ENCODE measurements at regions not wholly inside any gene's neighbourhood (a gene's known extent, or its start where the extent isn't known, plus 50 kb on each side); places are given as distances from the start of the nearest gene placed in this dataset.
A peak's percentile ranks its signal among the peaks of the same experiment; 100 is the strongest.

DNA sequence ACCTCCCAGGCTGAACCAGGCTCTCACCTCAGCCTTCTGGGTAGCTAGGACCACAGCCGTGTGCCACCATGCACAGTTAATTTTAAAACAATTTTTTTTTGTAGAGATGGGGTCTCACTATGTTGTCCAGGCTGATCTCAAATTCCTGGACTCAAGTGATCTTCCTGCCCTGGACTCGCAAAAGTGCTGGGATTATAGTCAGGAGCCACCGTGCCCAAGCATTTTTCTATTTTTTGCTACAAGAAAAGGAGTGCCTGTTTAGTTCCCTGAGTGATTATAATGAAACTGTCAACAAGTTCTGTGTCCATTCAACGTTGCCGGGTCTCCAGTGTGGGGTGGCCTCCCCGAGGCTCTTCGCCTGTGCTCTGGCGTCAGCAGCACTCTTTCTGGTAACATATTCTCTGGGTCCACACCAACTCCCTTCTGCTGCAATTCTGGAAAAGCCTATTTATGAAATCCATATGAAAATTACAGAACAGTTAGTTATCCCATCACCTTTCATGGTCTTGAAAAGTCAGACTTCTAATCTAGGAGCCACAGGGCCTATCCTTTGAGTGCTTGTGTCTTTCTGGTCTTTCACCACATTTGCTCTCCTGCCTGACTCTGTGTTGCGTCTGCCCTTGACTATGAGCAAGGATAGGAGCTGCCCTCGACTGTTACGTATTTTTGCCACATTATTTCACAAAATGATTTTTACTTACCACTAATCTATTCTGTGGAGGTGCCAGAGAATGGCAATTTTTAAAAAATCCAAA lies 172.7 kb downstream of the SOCS6 start:
- Mint-ChIP-seq H3K4me1 (ENCODE audit: low read depth) (peaks cover 3% of the 10 kb centered on the region), H3K9me3 (no peaks in the 10 kb centered on the region), H3K36me3 (ENCODE audit: low read depth) (no peaks in the 10 kb centered on the region), H3K4me3 (no peak overlapping the region), H3K27me3 (ENCODE audit: low read depth) (peaks cover 26% of the 10 kb centered on the region), H3K27ac (no peak overlapping the region)
- DNase-seq (ENCODE audit: low spot score): no peak

DNA sequence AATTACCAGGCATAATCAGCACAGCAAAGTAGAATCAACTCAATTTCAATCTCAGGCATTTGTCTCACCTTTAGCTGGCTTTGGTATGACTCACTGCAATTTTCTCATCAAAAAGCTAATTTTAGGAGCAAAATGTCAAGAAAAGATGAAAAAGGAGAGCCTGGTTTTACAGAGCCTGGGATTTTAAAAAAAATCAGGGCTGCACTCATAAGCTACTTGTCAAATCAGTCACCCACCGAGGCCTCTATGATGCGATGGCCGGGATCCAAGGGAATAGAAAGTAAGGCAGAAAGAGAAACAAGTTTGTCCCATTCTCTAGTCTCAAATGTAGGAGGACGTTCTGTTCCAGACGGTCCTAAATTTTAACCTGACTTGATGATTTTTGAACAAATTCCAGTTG lies 170.9 kb downstream of the SOCS6 start:
- no peaks in the 10 kb centered on the region for H3K9me3 Mint-ChIP-seq
- H3K27me3 Mint-ChIP-seq (ENCODE audit: low read depth): peaks cover 25% of the 10 kb centered on the region
- peaks cover 2% of the 10 kb centered on the region for H3K4me1 Mint-ChIP-seq (ENCODE audit: low read depth)
- no peak overlapping the region for H3K27ac Mint-ChIP-seq
- no peak for DNase-seq (ENCODE audit: low spot score)
- H3K36me3 Mint-ChIP-seq (ENCODE audit: low read depth): no peaks in the 10 kb centered on the region
- H3K4me3 Mint-ChIP-seq: no peak overlapping the region

GRCh38 chr18:70459251-70459650 lies 170.4 kb downstream of the SOCS6 start:
- Mint-ChIP-seq H3K9me3 (no peaks in the 10 kb centered on the region), H3K36me3 (ENCODE audit: low read depth) (no peaks in the 10 kb centered on the region), H3K27ac (no peak overlapping the region), H3K4me1 (ENCODE audit: low read depth) (no peaks in the 10 kb centered on the region), H3K27me3 (ENCODE audit: low read depth) (peaks cover 22% of the 10 kb centered on the region), H3K4me3 (no peak overlapping the region)
- DNase-seq (ENCODE audit: low spot score): no peak

DNA sequence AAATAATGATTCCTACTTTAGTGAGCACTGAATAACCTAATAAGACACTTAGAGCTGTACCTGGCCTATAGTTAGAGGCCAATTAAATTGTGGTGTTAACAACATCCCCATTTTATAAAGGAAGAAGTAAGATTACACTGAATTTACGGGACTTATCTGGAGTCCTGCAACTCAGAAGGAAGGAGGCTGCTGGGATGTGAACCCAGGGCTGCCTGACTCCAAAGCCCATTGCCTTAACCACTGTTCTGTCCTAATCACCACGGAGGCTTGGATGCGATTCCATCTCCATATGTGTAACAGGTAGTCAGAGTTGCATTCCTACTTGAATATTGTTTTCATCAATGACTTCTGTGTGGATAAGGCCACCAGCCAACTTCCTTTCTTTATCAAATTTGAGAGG lies 168.9 kb downstream of the SOCS6 start:
- H3K27ac Mint-ChIP-seq: no peak overlapping the region
- H3K27me3 Mint-ChIP-seq (ENCODE audit: low read depth): peaks cover 10% of the 10 kb centered on the region
- H3K4me3 Mint-ChIP-seq: no peak overlapping the region
- DNase-seq (ENCODE audit: low spot score): no peak
- no peaks in the 10 kb centered on the region for H3K4me1 Mint-ChIP-seq (ENCODE audit: low read depth)
- no peaks in the 10 kb centered on the region for H3K36me3 Mint-ChIP-seq (ENCODE audit: low read depth)
- H3K9me3 Mint-ChIP-seq: no peaks in the 10 kb centered on the region

DNA sequence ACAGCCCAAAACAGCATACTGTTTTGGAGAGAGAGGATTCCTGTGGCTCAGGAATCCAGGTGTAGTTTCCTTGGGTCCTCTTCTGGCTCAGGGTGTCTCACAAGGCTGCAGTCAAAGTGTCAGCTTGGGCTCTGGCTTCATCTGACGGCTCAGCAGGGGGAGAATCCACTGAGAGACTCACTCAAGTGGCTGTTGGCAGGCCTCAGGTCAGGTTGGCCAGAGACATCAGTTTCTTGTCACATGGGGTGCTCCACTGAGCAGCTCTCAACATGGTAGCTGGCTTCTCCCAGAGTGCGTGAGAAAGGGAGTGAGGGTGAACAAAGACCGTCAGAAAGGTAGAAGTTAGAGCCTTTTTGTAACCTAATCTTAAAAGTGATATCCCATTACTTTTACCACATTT lies 168.4 kb downstream of the SOCS6 start:
- no peak overlapping the region for H3K27ac Mint-ChIP-seq
- no peak overlapping the region for H3K4me3 Mint-ChIP-seq
- H3K27me3 Mint-ChIP-seq (ENCODE audit: low read depth): peaks cover 10% of the 10 kb centered on the region
- H3K9me3 Mint-ChIP-seq: no peaks in the 10 kb centered on the region
- no peaks in the 10 kb centered on the region for H3K4me1 Mint-ChIP-seq (ENCODE audit: low read depth)
- no peak for DNase-seq (ENCODE audit: low spot score)
- H3K36me3 Mint-ChIP-seq (ENCODE audit: low read depth): no peaks in the 10 kb centered on the region

DNA sequence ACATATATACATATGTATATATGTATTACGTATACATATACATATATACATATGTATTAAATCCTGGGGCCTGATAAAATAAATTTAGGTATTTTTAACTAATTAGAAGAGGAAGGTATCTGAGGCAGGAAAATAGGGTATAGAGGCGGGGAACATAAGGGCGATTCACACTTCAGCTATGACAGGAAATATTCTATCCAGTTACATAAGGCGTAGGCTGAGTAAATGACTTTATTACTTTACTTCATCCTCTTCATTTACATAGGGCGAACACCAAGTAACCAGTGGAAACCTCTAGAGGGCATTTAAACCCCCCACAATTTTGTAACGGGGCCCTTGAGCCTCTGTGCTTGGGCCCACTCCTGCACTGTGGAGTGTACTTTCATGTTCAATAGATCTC lies 167.5 kb downstream of the SOCS6 start:
- no peaks in the 10 kb centered on the region for H3K4me1 Mint-ChIP-seq (ENCODE audit: low read depth)
- no peak overlapping the region for H3K4me3 Mint-ChIP-seq
- H3K36me3 Mint-ChIP-seq (ENCODE audit: low read depth): no peaks in the 10 kb centered on the region
- H3K9me3 Mint-ChIP-seq: no peaks in the 10 kb centered on the region
- DNase-seq (ENCODE audit: low spot score): no peak
- H3K27ac Mint-ChIP-seq: no peak overlapping the region
- H3K27me3 Mint-ChIP-seq (ENCODE audit: low read depth): peaks cover 2% of the 10 kb centered on the region

- Mint-ChIP-seq H3K36me3 (ENCODE audit: low read depth) (no peaks in the 10 kb centered on the region), H3K4me3 (no peak overlapping the region), H3K27me3 (ENCODE audit: low read depth) (no peaks in the 10 kb centered on the region), H3K4me1 (ENCODE audit: low read depth) (no peaks in the 10 kb centered on the region), H3K27ac (no peak overlapping the region), H3K9me3 (no peaks in the 10 kb centered on the region)
- no peak for DNase-seq (ENCODE audit: low spot score)
These were observed 166.9 kb downstream of the SOCS6 start for GRCh38 chr18:70455731-70456130.

DNA sequence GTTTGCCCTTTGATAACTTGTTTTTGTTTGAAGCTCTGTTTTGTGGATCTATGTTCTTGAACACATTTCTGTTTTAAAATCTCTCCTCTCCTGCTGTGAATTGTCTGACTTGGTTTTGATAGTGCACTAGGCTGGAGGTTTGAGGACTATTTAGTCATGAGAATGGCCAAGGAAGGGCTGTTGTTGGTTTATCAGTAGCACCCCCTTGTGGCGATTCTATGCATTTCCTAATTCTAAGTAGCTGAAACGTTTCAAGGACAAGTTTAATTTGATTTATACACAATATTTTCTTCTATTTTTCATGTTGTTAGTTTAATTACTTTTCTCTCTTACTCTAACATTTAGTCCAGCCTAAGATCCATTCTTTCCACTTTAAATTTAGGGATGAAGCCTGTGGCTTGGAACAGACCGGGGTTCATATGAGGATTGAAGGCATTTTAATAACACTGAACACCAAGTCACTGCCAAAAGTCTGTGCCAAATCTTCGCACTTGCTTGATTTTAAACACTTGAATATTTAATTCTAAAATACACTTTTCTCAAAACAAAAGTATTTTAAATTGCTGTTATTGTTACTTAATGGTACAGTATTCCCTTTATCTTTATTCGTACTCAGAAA lies 166.0 kb downstream of the SOCS6 start:
- H3K4me3 Mint-ChIP-seq: no peak overlapping the region
- H3K36me3 Mint-ChIP-seq (ENCODE audit: low read depth): no peaks in the 10 kb centered on the region
- DNase-seq (ENCODE audit: low spot score): peak; percentile 10

GRCh38 chr18:70453058-70453775 lies 164.4 kb downstream of the SOCS6 start:
- Mint-ChIP-seq H3K4me3 (no peak overlapping the region), H3K4me1 (ENCODE audit: low read depth) (no peaks in the 10 kb centered on the region), H3K27ac (no peak overlapping the region), H3K36me3 (ENCODE audit: low read depth) (no peaks in the 10 kb centered on the region), H3K9me3 (no peaks in the 10 kb centered on the region), H3K27me3 (ENCODE audit: low read depth) (no peaks in the 10 kb centered on the region)
- DNase-seq (ENCODE audit: low spot score): no peak

More for the DNA sequence above, 166.0 kb downstream of the SOCS6 start:
- H3K4me1 Mint-ChIP-seq (ENCODE audit: low read depth): no peaks in the 10 kb centered on the region
- H3K27me3 Mint-ChIP-seq (ENCODE audit: low read depth): no peaks in the 10 kb centered on the region
- no peaks in the 10 kb centered on the region for H3K9me3 Mint-ChIP-seq
- H3K27ac Mint-ChIP-seq: no peak overlapping the region

DNA sequence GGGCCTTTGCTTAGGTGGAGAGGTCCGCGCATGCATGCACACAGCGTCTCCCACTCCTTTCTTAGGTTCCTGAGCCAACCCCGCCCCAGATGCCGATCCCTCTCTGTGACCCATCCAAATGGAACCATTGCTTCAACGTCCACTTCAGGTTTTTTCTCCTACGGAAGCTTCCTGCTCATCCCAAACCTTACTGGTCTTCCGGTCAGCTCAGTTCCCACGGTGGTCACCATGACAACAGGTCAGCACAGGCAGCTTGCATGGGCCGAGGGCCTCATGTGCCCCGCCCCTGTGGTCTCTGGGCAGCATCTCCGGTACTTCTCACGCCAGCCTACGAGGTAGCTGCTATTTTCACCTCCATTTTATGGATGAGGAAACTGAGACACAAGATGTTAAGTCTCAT lies 163.7 kb downstream of the SOCS6 start:
- Mint-ChIP-seq H3K4me3 (no peak overlapping the region), H3K27ac (peak overlapping the region; percentile 20), H3K4me1 (ENCODE audit: low read depth) (no peaks in the 10 kb centered on the region), H3K36me3 (ENCODE audit: low read depth) (no peaks in the 10 kb centered on the region), H3K9me3 (no peaks in the 10 kb centered on the region), H3K27me3 (ENCODE audit: low read depth) (no peaks in the 10 kb centered on the region)
- no peak for DNase-seq (ENCODE audit: low spot score)

GRCh38 chr18:70450426-70451253 lies 161.8 kb downstream of the SOCS6 start:
- no peaks in the 10 kb centered on the region for H3K27me3 Mint-ChIP-seq (ENCODE audit: low read depth)
- no peaks in the 10 kb centered on the region for H3K9me3 Mint-ChIP-seq
- no peaks in the 10 kb centered on the region for H3K4me1 Mint-ChIP-seq (ENCODE audit: low read depth)
- no peak overlapping the region for H3K27ac Mint-ChIP-seq
- DNase-seq (ENCODE audit: low spot score): no peak
- H3K4me3 Mint-ChIP-seq: no peak overlapping the region
- H3K36me3 Mint-ChIP-seq (ENCODE audit: low read depth): no peaks in the 10 kb centered on the region

GRCh38 chr18:70448588-70448987 lies 159.7 kb downstream of the SOCS6 start:
- H3K27ac Mint-ChIP-seq: no peak overlapping the region

DNA sequence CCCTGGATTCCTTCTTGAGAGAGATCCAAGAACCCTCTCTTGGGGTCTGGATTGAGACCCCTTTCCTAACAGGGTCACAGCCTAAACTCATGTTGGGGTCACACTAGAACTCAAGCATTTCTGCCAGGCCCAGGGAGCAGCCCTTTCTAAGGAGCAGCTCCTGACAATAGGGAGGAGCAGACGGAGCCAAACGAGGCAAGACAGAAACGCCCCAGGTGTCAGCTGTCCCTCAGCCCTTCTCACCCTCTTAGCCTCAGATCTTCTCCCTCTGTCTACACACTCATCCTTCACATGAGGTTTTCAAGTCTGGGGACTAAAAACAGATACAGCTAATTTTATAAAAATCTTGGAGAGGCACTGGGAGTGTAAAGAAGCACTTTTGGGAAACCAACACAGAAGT lies 157.2 kb downstream of the SOCS6 start:
- no peaks in the 10 kb centered on the region for H3K4me1 Mint-ChIP-seq (ENCODE audit: low read depth)
- H3K4me3 Mint-ChIP-seq: no peak overlapping the region
- H3K27me3 Mint-ChIP-seq (ENCODE audit: low read depth): no peaks in the 10 kb centered on the region
- peaks cover 23% of the 10 kb centered on the region for H3K9me3 Mint-ChIP-seq
- no peak overlapping the region for H3K27ac Mint-ChIP-seq
- no peak for DNase-seq (ENCODE audit: low spot score)
- peaks cover 2% of the 10 kb centered on the region for H3K36me3 Mint-ChIP-seq (ENCODE audit: low read depth)

More at GRCh38 chr18:70448588-70448987, 159.7 kb downstream of the SOCS6 start:
- no peak overlapping the region for H3K4me3 Mint-ChIP-seq
- H3K9me3 Mint-ChIP-seq: peaks cover 7% of the 10 kb centered on the region
- no peaks in the 10 kb centered on the region for H3K36me3 Mint-ChIP-seq (ENCODE audit: low read depth)
- no peaks in the 10 kb centered on the region for H3K27me3 Mint-ChIP-seq (ENCODE audit: low read depth)
- DNase-seq (ENCODE audit: low spot score): no peak
- no peaks in the 10 kb centered on the region for H3K4me1 Mint-ChIP-seq (ENCODE audit: low read depth)

GRCh38 chr18:70442933-70443332 lies 154.1 kb downstream of the SOCS6 start:
- H3K27ac Mint-ChIP-seq: no peak overlapping the region
- H3K9me3 Mint-ChIP-seq: peaks cover 23% of the 10 kb centered on the region
- H3K4me1 Mint-ChIP-seq (ENCODE audit: low read depth): no peaks in the 10 kb centered on the region
- no peak overlapping the region for H3K4me3 Mint-ChIP-seq
- DNase-seq (ENCODE audit: low spot score): no peak
- peaks cover 2% of the 10 kb centered on the region for H3K36me3 Mint-ChIP-seq (ENCODE audit: low read depth)
- H3K27me3 Mint-ChIP-seq (ENCODE audit: low read depth): no peaks in the 10 kb centered on the region

Measured in T-helper 2 cell treated with Interferon-gamma antibody and Interleukin-4, amounts not matched to agents 5 μg/mL and 100 μg/mL, for 36 hours (primary cell).